Neural progenitor cell (in vitro differentiated cells): ENCODE measurements at regions not wholly inside any gene's neighbourhood (a gene's known extent, or its start where the extent isn't known, plus 50 kb on each side); places are given as distances from the start of the nearest gene placed in this dataset.

Experiments
- EZH2 ChIP-seq: fragments of 200-600 bp; sonication (generic); IDR thresholded peaks from 2 replicates; pipeline ENCODE4 v1.6.1; 2017; ENCODE audit warnings: antibody characterized with exemption, mild to moderate bottlenecking, moderate library complexity
- EZH2phosphoT487 ChIP-seq: fragments of 200-600 bp; sonication (generic); IDR thresholded peaks from 2 replicates; pipeline ENCODE4 v1.6.1; 2017; ENCODE audit warnings: antibody characterized with exemption
- TF ChIP-seq, protein P1 (sequence below): fragments of 200-600 bp; sonication (generic); IDR thresholded peaks from 2 replicates; pipeline ENCODE4 v1.5.1; 2017; ENCODE audit warnings: antibody characterized with exemption, mild to moderate bottlenecking

DNA sequence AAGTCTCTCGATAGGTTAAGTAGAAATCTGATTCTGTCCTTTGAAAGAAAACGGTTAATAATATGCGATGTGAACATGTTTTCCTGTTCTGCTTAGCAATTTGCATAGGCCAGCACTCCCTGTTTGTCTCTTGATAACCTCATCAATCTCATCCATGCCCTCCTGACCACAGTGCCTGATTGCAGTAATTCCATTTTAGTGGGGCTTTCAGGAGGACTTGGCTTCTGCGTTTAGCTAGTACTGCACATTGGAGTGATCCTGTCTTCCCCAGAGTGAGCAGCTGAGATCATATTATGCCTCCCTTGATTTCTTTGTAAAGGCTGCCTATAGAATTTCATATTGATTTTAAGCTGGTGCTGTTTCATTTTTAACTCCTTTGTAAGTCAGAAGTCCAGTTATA is 335.9 kb upstream of the ISL1 start:
- TF ChIP-seq, protein P1, sequence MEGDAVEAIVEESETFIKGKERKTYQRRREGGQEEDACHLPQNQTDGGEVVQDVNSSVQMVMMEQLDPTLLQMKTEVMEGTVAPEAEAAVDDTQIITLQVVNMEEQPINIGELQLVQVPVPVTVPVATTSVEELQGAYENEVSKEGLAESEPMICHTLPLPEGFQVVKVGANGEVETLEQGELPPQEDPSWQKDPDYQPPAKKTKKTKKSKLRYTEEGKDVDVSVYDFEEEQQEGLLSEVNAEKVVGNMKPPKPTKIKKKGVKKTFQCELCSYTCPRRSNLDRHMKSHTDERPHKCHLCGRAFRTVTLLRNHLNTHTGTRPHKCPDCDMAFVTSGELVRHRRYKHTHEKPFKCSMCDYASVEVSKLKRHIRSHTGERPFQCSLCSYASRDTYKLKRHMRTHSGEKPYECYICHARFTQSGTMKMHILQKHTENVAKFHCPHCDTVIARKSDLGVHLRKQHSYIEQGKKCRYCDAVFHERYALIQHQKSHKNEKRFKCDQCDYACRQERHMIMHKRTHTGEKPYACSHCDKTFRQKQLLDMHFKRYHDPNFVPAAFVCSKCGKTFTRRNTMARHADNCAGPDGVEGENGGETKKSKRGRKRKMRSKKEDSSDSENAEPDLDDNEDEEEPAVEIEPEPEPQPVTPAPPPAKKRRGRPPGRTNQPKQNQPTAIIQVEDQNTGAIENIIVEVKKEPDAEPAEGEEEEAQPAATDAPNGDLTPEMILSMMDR: no peak
- no peak for TF ChIP-seq EZH2
- TF ChIP-seq EZH2phosphoT487: no peak
